RWPE1 (cell line): ENCODE measurements at regions not wholly inside any gene's neighbourhood (a gene's known extent, or its start where the extent isn't known, plus 50 kb on each side); places are given as distances from the start of the nearest gene placed in this dataset.

Experiments
- CTCF ChIA-PET: fragments of 350-600 bp; sonication (Branson Sonifier 250); formaldehyde crosslinking; extraction: SDS; loops from one replicate; lab custom pipeline; 2021; lab: Yijun Ruan, JAX
- POLR2A ChIA-PET: fragments of 400-600 bp; formaldehyde crosslinking; extraction: SDS; loops from one replicate; lab custom pipeline; 2020; ENCODE audit warnings: antibody characterized with exemption; ENCODE audit not compliant: low non-redundant PET; lab: Yijun Ruan, JAX
- DNase-seq: peaks from one replicate; pipeline ENCODE4 v3.0.0; 2012; ENCODE audit warnings: low spot score
- H3K27ac ChIP-seq: fragments of 450-650 bp; 2 replicates; pipeline ENCODE4 v1.5.1; 2017
- TF ChIP-seq, protein P1 (sequence below): fragments of 450-650 bp; conservative IDR thresholded peaks from 2 replicates; pipeline ENCODE4 v1.5.1; 2017; ENCODE audit warnings: low read depth, mild to moderate bottlenecking

GRCh38 chr4:114267976-114268375 lies 288.5 kb upstream of the ARSJ start:
- DNase-seq, result no peak
- CTCF ChIA-PET, result no interaction called here
- TF ChIP-seq, protein P1, sequence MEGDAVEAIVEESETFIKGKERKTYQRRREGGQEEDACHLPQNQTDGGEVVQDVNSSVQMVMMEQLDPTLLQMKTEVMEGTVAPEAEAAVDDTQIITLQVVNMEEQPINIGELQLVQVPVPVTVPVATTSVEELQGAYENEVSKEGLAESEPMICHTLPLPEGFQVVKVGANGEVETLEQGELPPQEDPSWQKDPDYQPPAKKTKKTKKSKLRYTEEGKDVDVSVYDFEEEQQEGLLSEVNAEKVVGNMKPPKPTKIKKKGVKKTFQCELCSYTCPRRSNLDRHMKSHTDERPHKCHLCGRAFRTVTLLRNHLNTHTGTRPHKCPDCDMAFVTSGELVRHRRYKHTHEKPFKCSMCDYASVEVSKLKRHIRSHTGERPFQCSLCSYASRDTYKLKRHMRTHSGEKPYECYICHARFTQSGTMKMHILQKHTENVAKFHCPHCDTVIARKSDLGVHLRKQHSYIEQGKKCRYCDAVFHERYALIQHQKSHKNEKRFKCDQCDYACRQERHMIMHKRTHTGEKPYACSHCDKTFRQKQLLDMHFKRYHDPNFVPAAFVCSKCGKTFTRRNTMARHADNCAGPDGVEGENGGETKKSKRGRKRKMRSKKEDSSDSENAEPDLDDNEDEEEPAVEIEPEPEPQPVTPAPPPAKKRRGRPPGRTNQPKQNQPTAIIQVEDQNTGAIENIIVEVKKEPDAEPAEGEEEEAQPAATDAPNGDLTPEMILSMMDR, result no peak
- H3K27ac ChIP-seq, result no peak overlapping the region
- POLR2A ChIA-PET, result no interaction called here

- H3K27ac ChIP-seq, result no peak overlapping the region
- no peak for DNase-seq
- POLR2A ChIA-PET, result no interaction called here
- CTCF ChIA-PET, result no interaction called here
- TF ChIP-seq, protein P1, result no peak
Measured at GRCh38 chr4:114271031-114271430, 291.6 kb upstream of the ARSJ start.

GRCh38 chr4:114272226-114272625 lies 292.8 kb upstream of the ARSJ start:
- POLR2A ChIA-PET, result no interaction called here
- no peak overlapping the region for H3K27ac ChIP-seq
- TF ChIP-seq, protein P1, result no peak
- CTCF ChIA-PET, result no interaction called here
- peak; percentile 57 for DNase-seq

GRCh38 chr4:114273238-114273637 lies 293.8 kb upstream of the ARSJ start:
- CTCF ChIA-PET, result no interaction called here

DNA sequence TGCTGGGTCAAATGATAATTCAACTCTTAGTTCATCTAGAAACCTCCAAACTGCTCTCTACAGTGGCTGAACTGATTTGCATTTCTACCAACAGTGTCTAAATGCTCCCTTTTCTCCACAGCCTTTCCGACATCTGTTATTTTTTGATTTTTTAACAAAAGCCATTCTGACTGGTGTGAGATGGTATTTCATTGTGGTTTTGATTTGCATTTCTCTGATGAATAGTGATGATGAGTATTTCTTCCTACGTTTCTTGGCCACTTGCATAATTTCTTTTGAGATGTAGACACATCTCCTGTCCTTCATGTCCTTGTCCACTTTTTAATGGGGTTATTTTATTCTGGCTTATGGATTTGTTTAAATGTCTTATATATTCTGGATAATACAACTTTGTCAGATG lies 298.2 kb upstream of the ARSJ start:
- TF ChIP-seq, protein P1, result no peak
- DNase-seq, result no peak
- ChIA-PET CTCF (interaction anchor here (0.6 to 0.7 kb wide), 2 partner anchors 27 to 101 kb away, joined by 4 to 6 read pairs; no protein-coding TSS in a partner anchor), POLR2A (no interaction called here)
- H3K27ac ChIP-seq, result no peak overlapping the region

More at GRCh38 chr4:114273238-114273637, 293.8 kb upstream of the ARSJ start:
- POLR2A ChIA-PET, result no interaction called here
- no peak overlapping the region for H3K27ac ChIP-seq
- no peak for DNase-seq
- TF ChIP-seq, protein P1, result no peak

- no peak overlapping the region for H3K27ac ChIP-seq
- ChIA-PET CTCF (no interaction called here), POLR2A (no interaction called here)
- TF ChIP-seq, protein P1, result no peak
- DNase-seq, result no peak
Measured at GRCh38 chr4:114279066-114279465, 299.6 kb upstream of the ARSJ start.
